DOHH2 (cell line): ENCODE measurements at regions not wholly inside any gene's neighbourhood (a gene's known extent, or its start where the extent isn't known, plus 50 kb on each side); places are given as distances from the start of the nearest gene placed in this dataset.

Experiments
- CTCF ChIP-seq: fragments of 200-600 bp; sonication (generic); IDR thresholded peaks from one replicate; pipeline ENCODE4 v1.5.1; 2014; ENCODE audit warnings: antibody characterized with exemption, mild to moderate bottlenecking, low read depth, low read length; ENCODE audit not compliant: poor library complexity, severe bottlenecking
- EZH2phosphoT487 ChIP-seq: fragments of 200-600 bp; sonication (generic); IDR thresholded peaks from 2 replicates; pipeline ENCODE4 v1.6.1; 2017; ENCODE audit warnings: borderline replicate concordance, mild to moderate bottlenecking, antibody characterized with exemption, low read length, moderate library complexity, mixed read lengths

- no peak for TF ChIP-seq CTCF
- TF ChIP-seq EZH2phosphoT487, result no peak
These were observed 652.6 kb upstream of the WWC1 start for GRCh38 chr5:167638816-167639215.
